B cell (primary cell): ENCODE measurements at regions not wholly inside any gene's neighbourhood (a gene's known extent, or its start where the extent isn't known, plus 50 kb on each side); places are given as distances from the start of the nearest gene placed in this dataset.

ENCODE experiments used
- ATAC-seq: fragments of 200-7000 bp; cut with Tn5 transposase; one replicate; pipeline ENCODE4 v1.10.0; 2021; ENCODE audit warnings: low read depth, mild to moderate bottlenecking, moderate number of reproducible peaks, moderate library complexity
- CTCF ChIA-PET: fragments of 350-600 bp; sonication (Branson Sonifier 250); formaldehyde crosslinking; loops from one replicate; lab custom pipeline; 2021; ENCODE audit warnings: antibody characterized with exemption, inconsistent platforms; lab: Charles Lee
- POLR2A ChIA-PET: fragments of 350-600 bp; sonication (Branson Sonifier 250); formaldehyde crosslinking; loops from one replicate; lab custom pipeline; 2021; ENCODE audit warnings: antibody characterized with exemption; lab: Charles Lee
- DNase-seq: peaks from one replicate; pipeline ENCODE4 v3.0.0; 2013
- H2AFZ ChIP-seq: 2 replicates; pipeline ENCODE4 v1.6.1; 2012; ENCODE audit warnings: mild to moderate bottlenecking, low read depth, low read length; ENCODE audit not compliant: insufficient read depth, poor library complexity, severe bottlenecking
- H3K27ac ChIP-seq, 2 donors: 1 replicate in 1 of 2; 2 replicates in 1 of 2; pipeline ENCODE4 v1.5.1; 2012 to 2013; ENCODE audit warnings: low read length in 2 of 2, mild to moderate bottlenecking in 2 of 2, moderate library complexity in 1 of 2
- H3K27me3 ChIP-seq, 4 experiments: fragments of 200-600 bp in 1 of 4; sonication (generic) in 1 of 4; replicated peaks in 1 of 4; 1 replicate in 2 of 4; 2 replicates in 2 of 4; pipeline versions ENCODE4 v1.6.1 to v1.7.0; 2013 to 2016; ENCODE audit warnings: low read length in 3 of 4, mild to moderate bottlenecking in 2 of 4, mixed read lengths in 1 of 4, moderate library complexity in 1 of 4; ENCODE audit not compliant: insufficient read depth in 4 of 4, control insufficient read depth in 3 of 4; ENCODE audit errors: control extremely low read depth in 1 of 4
- H3K36me3 ChIP-seq, 2 experiments: replicated peaks in 1 of 2; 1 replicate in 1 of 2; 2 replicates in 1 of 2; pipeline versions ENCODE4 v1.6.1 to v1.7.1; 2013; ENCODE audit warnings: low read length in 1 of 2; ENCODE audit not compliant: insufficient read depth in 2 of 2, control insufficient read depth in 1 of 2; ENCODE audit errors: control extremely low read depth in 1 of 2, extremely low read depth in 1 of 2
- H3K4me1 ChIP-seq, 2 donors: fragments of 200-600 bp in 1 of 2; sonication (generic) in 1 of 2; 1 replicate in 1 of 2; 2 replicates in 1 of 2; pipeline versions ENCODE4 v1.5.1 to v1.6.1; 2013 to 2017; ENCODE audit warnings: low read length in 2 of 2; ENCODE audit not compliant: control insufficient read depth in 2 of 2, insufficient read depth in 2 of 2
- H3K4me2 ChIP-seq: replicated peaks from 2 replicates; pipeline ENCODE3; 2012; ENCODE audit warnings: mild to moderate bottlenecking, low read depth, low read length; ENCODE audit not compliant: poor library complexity, severe bottlenecking
- H3K4me3 ChIP-seq, 5 experiments: fragments of 200-600 bp in 1 of 5; sonication (generic) in 1 of 5; 1 replicate in 3 of 5; 2 replicates in 2 of 5; pipeline versions ENCODE4 v1.5.1 to v1.7.0; 2011 to 2016; ENCODE audit warnings: low read length in 4 of 5, mild to moderate bottlenecking in 4 of 5, low read depth in 2 of 5, control low read depth in 1 of 5, moderate library complexity in 1 of 5; ENCODE audit not compliant: insufficient read depth in 1 of 5; ENCODE audit errors: control extremely low read depth in 1 of 5, extremely low read depth in 1 of 5
- H3K79me2 ChIP-seq: fragments of 200-600 bp; sonication (generic); one replicate; pipeline ENCODE4 v1.6.0; 2016; ENCODE audit warnings: low read length; ENCODE audit not compliant: control insufficient read depth, insufficient read depth
- H3K9ac ChIP-seq: fragments of 200-600 bp; sonication (generic); 2 replicates; pipeline ENCODE4 v1.6.1; 2017; ENCODE audit warnings: mild to moderate bottlenecking, low read length, moderate library complexity
- H3K9me3 ChIP-seq, 3 donors: one replicate each; pipeline versions ENCODE4 v1.6.1 to v1.7.1; 2013; ENCODE audit warnings: low read length in 2 of 3; ENCODE audit not compliant: control insufficient read depth in 2 of 3, insufficient read depth in 1 of 3; ENCODE audit errors: control extremely low read depth in 1 of 3
- H4K20me1 ChIP-seq: 2 replicates; pipeline ENCODE4 v1.6.0; 2012; ENCODE audit warnings: mild to moderate bottlenecking, low read length; ENCODE audit not compliant: insufficient read depth, control insufficient read depth, poor library complexity, severe bottlenecking
- H3K27ac Mint-ChIP-seq: one replicate; pipeline ENCODE4 v1.8.0; 2021; ENCODE audit warnings: mixed read lengths
- H3K27me3 Mint-ChIP-seq: one replicate; pipeline ENCODE4 v1.8.0; 2021; ENCODE audit warnings: mixed read lengths
- H3K4me1 Mint-ChIP-seq: one replicate; pipeline ENCODE4 v1.8.0; 2021; ENCODE audit warnings: mixed read lengths
- H3K4me3 Mint-ChIP-seq: one replicate; pipeline ENCODE4 v1.8.0; 2021; ENCODE audit warnings: mixed read lengths
- H3K9me3 Mint-ChIP-seq: one replicate; pipeline ENCODE4 v1.8.0; 2022; ENCODE audit warnings: mixed read lengths; ENCODE audit not compliant: insufficient read depth
- CTCF ChIP-seq: fragments of 200-600 bp; IDR thresholded peaks from one replicate; pipeline ENCODE4 v1.8.0; 2022; ENCODE audit warnings: antibody characterized with exemption, mild to moderate bottlenecking
- EZH2 ChIP-seq: IDR thresholded peaks from 2 replicates; pipeline ENCODE4 v1.6.1; 2012; ENCODE audit warnings: borderline replicate concordance, low read depth, mild to moderate bottlenecking, moderate library complexity, low read length; ENCODE audit not compliant: insufficient read depth, poor library complexity, severe bottlenecking
- WGBS: methylation state at CpG from one replicate; pipeline ENCODE4 v1.1.5; 2013; ENCODE audit warnings: missing lambda C conversion rate; ENCODE audit not compliant: insufficient coverage; 5-methylcytosine and 5-hydroxymethylcytosine counted together
- intact Hi-C: fragments of 100-400 bp; cut with micrococcal nuclease; formaldehyde crosslinking; loops from one replicate; pipeline ENCODE4 v1.10.0; 2022

- no peak overlapping the region for H3K4me3 Mint-ChIP-seq
- intact Hi-C loops: no loop called here
- Histone ChIP-seq H3K9me3 (peaks cover 2 to 15% (median 4%) of the 10 kb centered on the region in 3 donors), H3K4me2 (no peak overlapping the region), H3K79me2 (no peaks in the 10 kb centered on the region), H4K20me1 (no peaks in the 10 kb centered on the region), H2AFZ (no peak overlapping the region), H3K4me1 (no peaks in the 10 kb centered on the region), H3K27ac (no peak overlapping the region), H3K27me3 (no peaks in the 10 kb centered on the region), H3K4me3 (no peak overlapping the region), H3K36me3 (no peaks in the 10 kb centered on the region), H3K9ac (no peak overlapping the region)
- DNase-seq: no peak
- no peak for TF ChIP-seq CTCF
- TF ChIP-seq EZH2: no peak
- ChIA-PET CTCF (no interaction called here), POLR2A (no interaction called here)
- H3K4me1 Mint-ChIP-seq: no peaks in the 10 kb centered on the region
- ATAC-seq: no peak
- no peak overlapping the region for H3K27ac Mint-ChIP-seq
- H3K27me3 Mint-ChIP-seq: no peaks in the 10 kb centered on the region
- H3K9me3 Mint-ChIP-seq: peaks cover 4% of the 10 kb centered on the region
Measured at GRCh38 chr2:114373591-114373990, 68.8 kb upstream of the DPP10 start.

GRCh38 chr2:114384441-114384840 is 58.0 kb upstream of the DPP10 start:
- H3K4me1 Mint-ChIP-seq: no peaks in the 10 kb centered on the region
- TF ChIP-seq EZH2 (no peak), CTCF (no peak)
- Histone ChIP-seq H2AFZ (no peak overlapping the region), H3K27me3 (no peaks in the 10 kb centered on the region), H4K20me1 (no peaks in the 10 kb centered on the region), H3K36me3 (no peaks in the 10 kb centered on the region), H3K4me1 (no peaks in the 10 kb centered on the region), H3K79me2 (no peaks in the 10 kb centered on the region), H3K4me2 (no peak overlapping the region), H3K9me3 (no peaks in the 10 kb centered on the region), H3K9ac (no peak overlapping the region), H3K4me3 (no peak overlapping the region), H3K27ac (no peak overlapping the region)
- H3K27me3 Mint-ChIP-seq: no peaks in the 10 kb centered on the region
- no peak for ATAC-seq
- POLR2A ChIA-PET: no interaction called here
- CTCF ChIA-PET: no interaction called here
- peaks cover 4% of the 10 kb centered on the region for H3K9me3 Mint-ChIP-seq
- WGBS: 71% methylated on average over 3 of the region's 4 CpGs
- DNase-seq: no peak
- H3K4me3 Mint-ChIP-seq: no peak overlapping the region
- no peak overlapping the region for H3K27ac Mint-ChIP-seq
- intact Hi-C loops: no loop called here
